GM19324 (cell line): ENCODE measurements at regions not wholly inside any gene's neighbourhood (a gene's known extent, or its start where the extent isn't known, plus 50 kb on each side); places are given as distances from the start of the nearest gene placed in this dataset.

Source experiments
- ATAC-seq: cut with Tn5 transposase; IDR thresholded peaks from one replicate; pipeline ENCODE4 v1.9.1; 2021; ENCODE audit warnings: mild to moderate bottlenecking, moderate library complexity; ENCODE audit not compliant: unreplicated experiment, low FRiP score

- ATAC-seq = no peak
Measured at GRCh38 chr4:186017801-186018200, 51.2 kb upstream of the TLR3 start.

GRCh38 chr4:186018261-186018660, 50.7 kb upstream of the TLR3 start:
- no peak for ATAC-seq

- ATAC-seq = no peak
Measured at GRCh38 chr4:186018784-186019183, 50.2 kb upstream of the TLR3 start.
